Colon (tissue), 2 donors: ENCODE measurements at regions not wholly inside any gene's neighbourhood (a gene's known extent, or its start where the extent isn't known, plus 50 kb on each side); places are given as distances from the start of the nearest gene placed in this dataset.

ENCODE experiments used
- FAIRE-seq: peaks from 2 replicates; lab custom pipeline; 2012; peaks lifted over from hg19 to GRCh38; lab: Jason Lieb, UNC
- donor health status: control.
- donor health status: control.

- FAIRE-seq = no peak
These were observed 645.1 kb downstream of the SLC16A7 start for GRCh38 chr12:60240891-60241290.

GRCh38 chr12:60251091-60251490 is 655.3 kb downstream of the SLC16A7 start:
- no peak for FAIRE-seq

GRCh38 chr12:60252359-60253096 is 656.7 kb downstream of the SLC16A7 start:
- no peak for FAIRE-seq

- FAIRE-seq = no peak
These were observed 659.2 kb downstream of the SLC16A7 start for GRCh38 chr12:60255044-60255443.

- FAIRE-seq = no peak
These were observed 661.2 kb downstream of the SLC16A7 start for GRCh38 chr12:60257063-60257462.

- FAIRE-seq = no peak
These were observed 663.4 kb downstream of the SLC16A7 start for GRCh38 chr12:60259225-60259624.

- no peak for FAIRE-seq
These were observed 666.5 kb downstream of the SLC16A7 start for GRCh38 chr12:60262378-60262777.

- FAIRE-seq = no peak
These were observed 667.3 kb downstream of the SLC16A7 start for GRCh38 chr12:60263161-60263560.

- FAIRE-seq = no peak
These were observed 668.1 kb downstream of the SLC16A7 start for GRCh38 chr12:60263836-60264493.

GRCh38 chr12:60265741-60266140 is 669.9 kb downstream of the SLC16A7 start:
- no peak for FAIRE-seq

GRCh38 chr12:60266381-60266852 is 670.6 kb downstream of the SLC16A7 start:
- FAIRE-seq = no peak

GRCh38 chr12:60269611-60270269 is 673.9 kb downstream of the SLC16A7 start:
- FAIRE-seq = no peak

GRCh38 chr12:60271816-60272215 is 676.0 kb downstream of the SLC16A7 start:
- no peak for FAIRE-seq

- FAIRE-seq = no peak
These were observed 682.4 kb downstream of the SLC16A7 start for GRCh38 chr12:60278209-60278608.

- FAIRE-seq = no peak
These were observed 683.4 kb downstream of the SLC16A7 start for GRCh38 chr12:60279221-60279620.

- no peak for FAIRE-seq
These were observed 685.7 kb downstream of the SLC16A7 start for GRCh38 chr12:60281522-60281921.

GRCh38 chr12:60290532-60290931 is 694.7 kb downstream of the SLC16A7 start:
- no peak for FAIRE-seq

- no peak for FAIRE-seq
These were observed 712.6 kb downstream of the SLC16A7 start for GRCh38 chr12:60308366-60308991.

GRCh38 chr12:60311940-60312339 is 716.1 kb downstream of the SLC16A7 start:
- FAIRE-seq = no peak

GRCh38 chr12:60317361-60317760 is 721.5 kb downstream of the SLC16A7 start:
- no peak for FAIRE-seq

GRCh38 chr12:60324746-60325145 is 728.9 kb downstream of the SLC16A7 start:
- no peak for FAIRE-seq

- no peak for FAIRE-seq
These were observed 737.6 kb downstream of the SLC16A7 start for GRCh38 chr12:60333461-60333860.

- FAIRE-seq = no peak
These were observed 739.9 kb downstream of the SLC16A7 start for GRCh38 chr12:60335745-60336144.
